Neural cell (in vitro differentiated cells): ENCODE measurements at regions not wholly inside any gene's neighbourhood (a gene's known extent, or its start where the extent isn't known, plus 50 kb on each side); places are given as distances from the start of the nearest gene placed in this dataset.

Source experiments
- EP300 ChIP-seq: fragments of 450-650 bp; conservative IDR thresholded peaks from 2 replicates; pipeline ENCODE4 v1.6.1; 2014; ENCODE audit warnings: antibody characterized with exemption, mild to moderate bottlenecking, moderate library complexity; ENCODE audit not compliant: poor library complexity, severe bottlenecking
- EZH2 ChIP-seq: fragments of 200-600, 300-800 bp; shearing (Covaris generic), sonication (generic); IDR thresholded peaks from 2 replicates; pipeline ENCODE4 v1.6.1; 2014; ENCODE audit warnings: antibody characterized with exemption, low read length, borderline replicate concordance, mild to moderate bottlenecking; ENCODE audit not compliant: insufficient read depth, poor library complexity, severe bottlenecking
- MXI1 ChIP-seq: fragments of 450-650 bp; conservative IDR thresholded peaks from 2 replicates; pipeline ENCODE4 v1.6.1; 2014; ENCODE audit warnings: antibody characterized with exemption, mild to moderate bottlenecking; ENCODE audit not compliant: poor library complexity, severe bottlenecking
- POLR2AphosphoS5 ChIP-seq: IDR thresholded peaks from 2 replicates; pipeline ENCODE4 v1.6.1; 2012
- RAD21 ChIP-seq: fragments of 450-650 bp; conservative IDR thresholded peaks from 2 replicates; pipeline ENCODE4 v1.6.1; 2014; ENCODE audit warnings: antibody characterized with exemption, mild to moderate bottlenecking, moderate library complexity
- TAF1 ChIP-seq: IDR thresholded peaks from 2 replicates; pipeline ENCODE4 v1.6.1; 2012; ENCODE audit warnings: low read depth
- TF ChIP-seq, protein P1 (sequence below): fragments of 450-650 bp; IDR thresholded peaks from 2 replicates; pipeline ENCODE4 v1.5.1; 2014; ENCODE audit warnings: antibody characterized with exemption, mild to moderate bottlenecking, moderate library complexity; ENCODE audit not compliant: poor library complexity, severe bottlenecking
- TF ChIP-seq, protein P2 (sequence below): IDR thresholded peaks from 2 replicates; pipeline ENCODE4 v1.6.1; 2012; ENCODE audit warnings: borderline replicate concordance

DNA sequence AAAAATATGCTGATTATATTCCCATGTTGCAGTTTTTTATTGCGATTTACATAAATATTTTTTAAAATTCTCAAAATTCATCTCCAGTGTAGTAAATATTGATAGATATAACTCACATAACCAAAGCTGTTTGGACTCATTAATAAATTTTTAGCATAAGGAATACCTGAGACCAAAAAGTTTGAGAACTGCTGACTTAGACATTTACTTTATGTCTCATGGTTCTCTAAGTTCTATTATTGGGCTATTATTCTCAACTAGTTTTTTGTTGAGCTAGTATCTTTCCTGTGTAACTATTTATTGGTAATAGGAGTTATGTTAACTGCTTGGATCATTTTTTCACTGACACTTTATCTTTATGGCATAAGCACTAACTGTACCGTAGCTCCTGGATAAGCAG, 1069.6 kb downstream of the ADGRL2 start:
- TF ChIP-seq RAD21 (no peak), EZH2 (no peak), TAF1 (no peak), EP300 (no peak), POLR2AphosphoS5 (no peak), MXI1 (no peak)
- TF ChIP-seq, protein P1, sequence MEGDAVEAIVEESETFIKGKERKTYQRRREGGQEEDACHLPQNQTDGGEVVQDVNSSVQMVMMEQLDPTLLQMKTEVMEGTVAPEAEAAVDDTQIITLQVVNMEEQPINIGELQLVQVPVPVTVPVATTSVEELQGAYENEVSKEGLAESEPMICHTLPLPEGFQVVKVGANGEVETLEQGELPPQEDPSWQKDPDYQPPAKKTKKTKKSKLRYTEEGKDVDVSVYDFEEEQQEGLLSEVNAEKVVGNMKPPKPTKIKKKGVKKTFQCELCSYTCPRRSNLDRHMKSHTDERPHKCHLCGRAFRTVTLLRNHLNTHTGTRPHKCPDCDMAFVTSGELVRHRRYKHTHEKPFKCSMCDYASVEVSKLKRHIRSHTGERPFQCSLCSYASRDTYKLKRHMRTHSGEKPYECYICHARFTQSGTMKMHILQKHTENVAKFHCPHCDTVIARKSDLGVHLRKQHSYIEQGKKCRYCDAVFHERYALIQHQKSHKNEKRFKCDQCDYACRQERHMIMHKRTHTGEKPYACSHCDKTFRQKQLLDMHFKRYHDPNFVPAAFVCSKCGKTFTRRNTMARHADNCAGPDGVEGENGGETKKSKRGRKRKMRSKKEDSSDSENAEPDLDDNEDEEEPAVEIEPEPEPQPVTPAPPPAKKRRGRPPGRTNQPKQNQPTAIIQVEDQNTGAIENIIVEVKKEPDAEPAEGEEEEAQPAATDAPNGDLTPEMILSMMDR: no peak
- TF ChIP-seq, protein P2, sequence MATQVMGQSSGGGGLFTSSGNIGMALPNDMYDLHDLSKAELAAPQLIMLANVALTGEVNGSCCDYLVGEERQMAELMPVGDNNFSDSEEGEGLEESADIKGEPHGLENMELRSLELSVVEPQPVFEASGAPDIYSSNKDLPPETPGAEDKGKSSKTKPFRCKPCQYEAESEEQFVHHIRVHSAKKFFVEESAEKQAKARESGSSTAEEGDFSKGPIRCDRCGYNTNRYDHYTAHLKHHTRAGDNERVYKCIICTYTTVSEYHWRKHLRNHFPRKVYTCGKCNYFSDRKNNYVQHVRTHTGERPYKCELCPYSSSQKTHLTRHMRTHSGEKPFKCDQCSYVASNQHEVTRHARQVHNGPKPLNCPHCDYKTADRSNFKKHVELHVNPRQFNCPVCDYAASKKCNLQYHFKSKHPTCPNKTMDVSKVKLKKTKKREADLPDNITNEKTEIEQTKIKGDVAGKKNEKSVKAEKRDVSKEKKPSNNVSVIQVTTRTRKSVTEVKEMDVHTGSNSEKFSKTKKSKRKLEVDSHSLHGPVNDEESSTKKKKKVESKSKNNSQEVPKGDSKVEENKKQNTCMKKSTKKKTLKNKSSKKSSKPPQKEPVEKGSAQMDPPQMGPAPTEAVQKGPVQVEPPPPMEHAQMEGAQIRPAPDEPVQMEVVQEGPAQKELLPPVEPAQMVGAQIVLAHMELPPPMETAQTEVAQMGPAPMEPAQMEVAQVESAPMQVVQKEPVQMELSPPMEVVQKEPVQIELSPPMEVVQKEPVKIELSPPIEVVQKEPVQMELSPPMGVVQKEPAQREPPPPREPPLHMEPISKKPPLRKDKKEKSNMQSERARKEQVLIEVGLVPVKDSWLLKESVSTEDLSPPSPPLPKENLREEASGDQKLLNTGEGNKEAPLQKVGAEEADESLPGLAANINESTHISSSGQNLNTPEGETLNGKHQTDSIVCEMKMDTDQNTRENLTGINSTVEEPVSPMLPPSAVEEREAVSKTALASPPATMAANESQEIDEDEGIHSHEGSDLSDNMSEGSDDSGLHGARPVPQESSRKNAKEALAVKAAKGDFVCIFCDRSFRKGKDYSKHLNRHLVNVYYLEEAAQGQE: no peak
